GM12878 (cell line): ENCODE measurements at regions not wholly inside any gene's neighbourhood (a gene's known extent, or its start where the extent isn't known, plus 50 kb on each side); places are given as distances from the start of the nearest gene placed in this dataset.

Experiments used
- ATAC-seq: fragments of 200-7000 bp; cut with Tn5 transposase; 3 replicates; pipeline ENCODE4 v1.9.1; 2020; ENCODE audit warnings: mild to moderate bottlenecking, moderate library complexity
- BruUV-seq: library from RNA; stranded (reverse); fragments of 400-500 nt; replicated peaks from 2 replicates; lab custom pipeline; 2021; lab: Mats Ljungman, UMichigan
- CTCF ChIA-PET: fragments of 300-600 bp; sonication (Branson Sonifier 250); formaldehyde crosslinking; extraction: SDS; loops from one replicate; lab custom pipeline; 2021; ENCODE audit warnings: inconsistent platforms; lab: Yijun Ruan, JAX
- POLR2A ChIA-PET: fragments of 350-600 bp; formaldehyde crosslinking; extraction: SDS; loops from one replicate; lab custom pipeline; 2021; ENCODE audit warnings: inconsistent platforms; lab: Charles Lee
- RAD21 ChIA-PET: fragments of 300-600 bp; sonication (Branson Sonifier 250); formaldehyde crosslinking; loops from one replicate; lab custom pipeline; 2023; ENCODE audit warnings: antibody characterized with exemption; ENCODE audit not compliant: unreplicated experiment; lab: Charles Lee
- SMC1A ChIA-PET: fragments of 300-600 bp; sonication (Branson Sonifier 250); formaldehyde crosslinking; loops from one replicate; lab custom pipeline; 2023; ENCODE audit not compliant: unreplicated experiment, uncharacterized antibody; lab: Charles Lee
- DNase-seq: peaks from one replicate; pipeline ENCODE4 v3.0.0-alpha.2; 2011; ENCODE audit warnings: low read depth, low spot score
- FAIRE-seq: peaks from 3 replicates; lab custom pipeline; 2011; peaks lifted over from hg19 to GRCh38; lab: Jason Lieb, UNC
- H2AFZ ChIP-seq: 2 replicates; pipeline ENCODE4 v1.6.0; 2011; ENCODE audit warnings: low read depth, low read length, control low read depth; ENCODE audit not compliant: control insufficient read depth
- H3K27ac ChIP-seq: 2 replicates; pipeline ENCODE4 v1.5.1; 2011; ENCODE audit warnings: control low read depth; ENCODE audit not compliant: control insufficient read depth, insufficient read depth
- H3K27me3 ChIP-seq, 2 experiments: replicated peaks in 1 of 2; 2 replicates each; pipeline versions ENCODE4 v1.6.0 to v1.6.1; 2011; ENCODE audit warnings: low read length in 1 of 2; ENCODE audit not compliant: control insufficient read depth in 2 of 2, insufficient read depth in 2 of 2
- H3K36me3 ChIP-seq, 2 experiments: 2 replicates each; pipeline ENCODE4 v1.5.1; 2011; ENCODE audit warnings: low read length in 1 of 2; ENCODE audit not compliant: control insufficient read depth in 2 of 2, insufficient read depth in 2 of 2
- H3K4me1 ChIP-seq: 2 replicates; pipeline ENCODE4 v1.6.1; 2011; ENCODE audit warnings: mild to moderate bottlenecking, low read length, moderate library complexity, mixed read lengths; ENCODE audit not compliant: control insufficient read depth, insufficient read depth
- H3K4me2 ChIP-seq: 2 replicates; pipeline ENCODE4 v1.6.0; 2011; ENCODE audit warnings: control low read depth; ENCODE audit not compliant: control insufficient read depth, insufficient read depth
- H3K4me3 ChIP-seq: fragments of 200-600 bp; sonication (generic); 2 replicates; pipeline ENCODE4 v1.5.1; 2016
- H3K79me2 ChIP-seq: 2 replicates; pipeline ENCODE4 v1.6.0; 2011; ENCODE audit warnings: low read length; ENCODE audit not compliant: control insufficient read depth, insufficient read depth
- H3K9ac ChIP-seq: 2 replicates; pipeline ENCODE4 v1.8.0; 2011; ENCODE audit warnings: low read length, control low read depth, mixed read lengths; ENCODE audit not compliant: control insufficient read depth, insufficient read depth
- H3K9me3 ChIP-seq: replicated peaks from 3 replicates; pipeline ENCODE4 v1.5.1; 2011; ENCODE audit warnings: mild to moderate bottlenecking, low read length; ENCODE audit not compliant: control insufficient read depth, insufficient read depth
- H4K20me1 ChIP-seq: 2 replicates; pipeline ENCODE4 v1.6.0; 2011; ENCODE audit not compliant: control insufficient read depth, insufficient read depth
- CHD2 ChIP-seq: IDR thresholded peaks from 2 replicates; pipeline ENCODE4 v1.6.1; 2011; ENCODE audit warnings: low read depth, low read length, improper control_type of control experiment, borderline replicate concordance
- CHD4 ChIP-seq: fragments of 200-600 bp; sonication (generic); IDR thresholded peaks from 2 replicates; pipeline ENCODE4 v1.6.1; 2016; ENCODE audit warnings: mild to moderate bottlenecking
- CREB1 ChIP-seq: IDR thresholded peaks from 2 replicates; pipeline ENCODE4 v1.6.1; 2012; ENCODE audit warnings: low read depth, mild to moderate bottlenecking, inconsistent platforms
- CREM ChIP-seq: IDR thresholded peaks from 2 replicates; pipeline ENCODE4 v1.6.1; 2014; ENCODE audit warnings: antibody characterized with exemption, low read depth
- EED ChIP-seq: sonication (generic); IDR thresholded peaks from 2 replicates; pipeline ENCODE4 v1.6.1; 2016; ENCODE audit warnings: antibody characterized with exemption, low read depth
- ETV6 ChIP-seq, 2 experiments: fragments of 450-650 bp in 1 of 2; IDR thresholded peaks in 1 of 2; conservative IDR thresholded peaks in 1 of 2; 2 replicates each; pipeline ENCODE4 v1.6.1; 2014; ENCODE audit warnings: antibody characterized with exemption in 1 of 2, borderline replicate concordance in 1 of 2, low read depth in 1 of 2, mild to moderate bottlenecking in 1 of 2, moderate library complexity in 1 of 2
- HCFC1 ChIP-seq: fragments of 150-350 bp; IDR thresholded peaks from 2 replicates; pipeline ENCODE4 v1.6.1; 2014; ENCODE audit warnings: low read length
- NFXL1 ChIP-seq: fragments of 450-650 bp; IDR thresholded peaks from 2 replicates; pipeline ENCODE4 v1.6.1; 2017; ENCODE audit warnings: antibody characterized with exemption, mild to moderate bottlenecking, borderline replicate concordance
- NFYA ChIP-seq: IDR thresholded peaks from 2 replicates; pipeline ENCODE4 v1.6.1; 2011; ENCODE audit warnings: low read depth, mild to moderate bottlenecking, low read length, improper control_type of control experiment, borderline replicate concordance
- PML ChIP-seq: IDR thresholded peaks from 2 replicates; pipeline ENCODE4 v1.6.1; 2012; ENCODE audit warnings: low read length, inconsistent platforms
- RAD51 ChIP-seq: fragments of 450-650 bp; IDR thresholded peaks from 2 replicates; pipeline ENCODE4 v1.6.1; 2016; ENCODE audit warnings: moderate library complexity, mild to moderate bottlenecking, inconsistent platforms
- RB1 ChIP-seq: fragments of 450-650 bp; formaldehyde crosslinking; IDR thresholded peaks from 2 replicates; pipeline ENCODE4 v1.6.1; 2017; ENCODE audit warnings: mild to moderate bottlenecking, borderline replicate concordance
- SIX5 ChIP-seq: IDR thresholded peaks from 2 replicates; pipeline ENCODE4 v1.6.1; 2011; ENCODE audit warnings: mild to moderate bottlenecking, low read depth, low read length, moderate library complexity; ENCODE audit not compliant: severe bottlenecking
- ZBTB33 ChIP-seq: fragments of 450-650 bp; IDR thresholded peaks from 2 replicates; pipeline ENCODE4 v1.6.1; 2017; ENCODE audit warnings: mild to moderate bottlenecking
- ZZZ3 ChIP-seq: IDR thresholded peaks from 2 replicates; pipeline ENCODE4 v1.6.1; 2011; ENCODE audit warnings: low read depth; ENCODE audit not compliant: control insufficient read depth, insufficient read length
- WGBS: methylation state at CpG from one replicate; pipeline ENCODE4 v1.1.6; 2016; ENCODE audit warnings: low lambda C conversion rate; ENCODE audit not compliant: insufficient replicate concordance, insufficient coverage; ENCODE audit errors: missing lambda C conversion rate; 5-methylcytosine and 5-hydroxymethylcytosine counted together
- in situ Hi-C: fragments of 300-500 bp; cut with MboI; formaldehyde crosslinking; loops from 9 replicates; pipeline ENCODE4 v1.14.3; 2018; ENCODE audit warnings: mixed read lengths
- intact Hi-C: fragments of 100-400 bp; cut with micrococcal nuclease; formaldehyde crosslinking; loops from one replicate; pipeline ENCODE4 v1.14.2; 2022; ENCODE audit not compliant: unreplicated experiment
- TF ChIP-seq, protein P1 (sequence below): fragments of 450-650 bp; IDR thresholded peaks from 2 replicates; pipeline ENCODE4 v1.6.1; 2017; ENCODE audit warnings: antibody characterized with exemption, mild to moderate bottlenecking, moderate library complexity
- TF ChIP-seq, protein P2 (sequence below): IDR thresholded peaks from 2 replicates; pipeline ENCODE4 v1.6.1; 2012; ENCODE audit warnings: low read depth, low read length, improper control_type of control experiment

- Histone ChIP-seq H3K9ac (no peak overlapping the region), H3K4me2 (no peak overlapping the region), H3K79me2 (no peaks in the 10 kb centered on the region), H3K27me3 (no peaks in the 10 kb centered on the region), H3K9me3 (no peaks in the 10 kb centered on the region; the same call in 2 of the 3 replicates), H4K20me1 (no peaks in the 10 kb centered on the region), H3K4me1 (no peaks in the 10 kb centered on the region), H3K27ac (no peak overlapping the region), H3K36me3 (no peaks in the 10 kb centered on the region), H2AFZ (no peak overlapping the region), H3K4me3 (no peak overlapping the region)
- in situ Hi-C loops, result no loop called here
- SMC1A ChIA-PET, result no interaction called here
- 22% methylated on average over 4 of the region's 4 CpGs for WGBS
- no peak for DNase-seq
- RAD21 ChIA-PET, result no interaction called here
- CTCF ChIA-PET, result no interaction called here
- intact Hi-C loops, result no loop called here
- POLR2A ChIA-PET, result no interaction called here
- no peak for ATAC-seq
- BruUV-seq, result no TSS peak
- no peak for TF ChIP-seq CHD2
- no peak for TF ChIP-seq CREM
- TF ChIP-seq NFXL1, result no peak
- TF ChIP-seq CREB1, result no peak
- TF ChIP-seq, protein P1, sequence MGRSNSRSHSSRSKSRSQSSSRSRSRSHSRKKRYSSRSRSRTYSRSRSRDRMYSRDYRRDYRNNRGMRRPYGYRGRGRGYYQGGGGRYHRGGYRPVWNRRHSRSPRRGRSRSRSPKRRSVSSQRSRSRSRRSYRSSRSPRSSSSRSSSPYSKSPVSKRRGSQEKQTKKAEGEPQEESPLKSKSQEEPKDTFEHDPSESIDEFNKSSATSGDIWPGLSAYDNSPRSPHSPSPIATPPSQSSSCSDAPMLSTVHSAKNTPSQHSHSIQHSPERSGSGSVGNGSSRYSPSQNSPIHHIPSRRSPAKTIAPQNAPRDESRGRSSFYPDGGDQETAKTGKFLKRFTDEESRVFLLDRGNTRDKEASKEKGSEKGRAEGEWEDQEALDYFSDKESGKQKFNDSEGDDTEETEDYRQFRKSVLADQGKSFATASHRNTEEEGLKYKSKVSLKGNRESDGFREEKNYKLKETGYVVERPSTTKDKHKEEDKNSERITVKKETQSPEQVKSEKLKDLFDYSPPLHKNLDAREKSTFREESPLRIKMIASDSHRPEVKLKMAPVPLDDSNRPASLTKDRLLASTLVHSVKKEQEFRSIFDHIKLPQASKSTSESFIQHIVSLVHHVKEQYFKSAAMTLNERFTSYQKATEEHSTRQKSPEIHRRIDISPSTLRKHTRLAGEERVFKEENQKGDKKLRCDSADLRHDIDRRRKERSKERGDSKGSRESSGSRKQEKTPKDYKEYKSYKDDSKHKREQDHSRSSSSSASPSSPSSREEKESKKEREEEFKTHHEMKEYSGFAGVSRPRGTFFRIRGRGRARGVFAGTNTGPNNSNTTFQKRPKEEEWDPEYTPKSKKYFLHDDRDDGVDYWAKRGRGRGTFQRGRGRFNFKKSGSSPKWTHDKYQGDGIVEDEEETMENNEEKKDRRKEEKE, result no peak
- TF ChIP-seq, protein P2, sequence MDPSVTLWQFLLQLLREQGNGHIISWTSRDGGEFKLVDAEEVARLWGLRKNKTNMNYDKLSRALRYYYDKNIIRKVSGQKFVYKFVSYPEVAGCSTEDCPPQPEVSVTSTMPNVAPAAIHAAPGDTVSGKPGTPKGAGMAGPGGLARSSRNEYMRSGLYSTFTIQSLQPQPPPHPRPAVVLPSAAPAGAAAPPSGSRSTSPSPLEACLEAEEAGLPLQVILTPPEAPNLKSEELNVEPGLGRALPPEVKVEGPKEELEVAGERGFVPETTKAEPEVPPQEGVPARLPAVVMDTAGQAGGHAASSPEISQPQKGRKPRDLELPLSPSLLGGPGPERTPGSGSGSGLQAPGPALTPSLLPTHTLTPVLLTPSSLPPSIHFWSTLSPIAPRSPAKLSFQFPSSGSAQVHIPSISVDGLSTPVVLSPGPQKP, result no peak
- TF ChIP-seq ZZZ3, result no peak
- no peak for TF ChIP-seq HCFC1
- TF ChIP-seq RAD51, result no peak
- no peak for TF ChIP-seq SIX5
- TF ChIP-seq ETV6 (conservative IDR thresholded peaks at IDR 0.05 in 1 of 2, IDR thresholded peaks at IDR 0.05 in 1 of 2; ENCODE audit: borderline replicate concordance in 1 of 2, low read depth in 1 of 2), result no peak
- TF ChIP-seq NFYA, result no peak
- TF ChIP-seq EED, result no peak
- TF ChIP-seq CHD4, result no peak
- TF ChIP-seq ZBTB33, result no peak
- TF ChIP-seq PML, result no peak
- TF ChIP-seq RB1, result no peak
- FAIRE-seq, result no peak
Observed at GRCh38 chr14:97894552-97894951, 1097.4 kb downstream of the VRK1 start.
